Stimulated activated CD4-positive, alpha-beta T cell treated with anti-CD3 and anti-CD28 coated beads, Interleukin-1b, Interleukin-23, amount 100 ng/mL, for 24 hours (primary cell): ENCODE measurements at regions not wholly inside any gene's neighbourhood (a gene's known extent, or its start where the extent isn't known, plus 50 kb on each side); places are given as distances from the start of the nearest gene placed in this dataset.
"Not testable (repeated sequence)": the region's sequence is repeated elsewhere in the genome, so short reads cannot be mapped to it uniquely, and the experiment has no call there.

Source experiments
- DNase-seq, 4 experiments: peaks; one replicate each; pipeline ENCODE4 v3.0.0-alpha.2; 2020; ENCODE audit warnings: low read depth in 4 of 4, low spot score in 1 of 4

GRCh38 chr5:15384581-15384980 lies 115.4 kb upstream of the FBXL7 start:
- DNase-seq = no peak

GRCh38 chr5:15384176-15384575 lies 115.8 kb upstream of the FBXL7 start:
- no peak for DNase-seq

GRCh38 chr5:15383469-15383868 lies 116.5 kb upstream of the FBXL7 start:
- DNase-seq = no peak

- DNase-seq = no peak
These were observed 117.0 kb upstream of the FBXL7 start for GRCh38 chr5:15383021-15383420.

GRCh38 chr5:15377573-15378340 lies 122.2 kb upstream of the FBXL7 start:
- no peak for DNase-seq

- DNase-seq = no peak
These were observed 123.2 kb upstream of the FBXL7 start for GRCh38 chr5:15376803-15377202.

- no peak for DNase-seq
These were observed 123.9 kb upstream of the FBXL7 start for GRCh38 chr5:15376088-15376487.

- no peak for DNase-seq
These were observed 124.4 kb upstream of the FBXL7 start for GRCh38 chr5:15375559-15375958.

- DNase-seq = no peak
These were observed 125.1 kb upstream of the FBXL7 start for GRCh38 chr5:15374886-15375285.

GRCh38 chr5:15373151-15373550 lies 126.8 kb upstream of the FBXL7 start:
- DNase-seq = no peak

GRCh38 chr5:15371184-15371583 lies 128.8 kb upstream of the FBXL7 start:
- no peak for DNase-seq

- DNase-seq = no peak
These were observed 131.1 kb upstream of the FBXL7 start for GRCh38 chr5:15368835-15369234.

GRCh38 chr5:15367489-15367888 lies 132.5 kb upstream of the FBXL7 start:
- DNase-seq = no peak

- no peak for DNase-seq
These were observed 133.1 kb upstream of the FBXL7 start for GRCh38 chr5:15366676-15367391.

GRCh38 chr5:15365070-15365469 lies 134.9 kb upstream of the FBXL7 start:
- DNase-seq = no peak

GRCh38 chr5:15363601-15364000 lies 136.4 kb upstream of the FBXL7 start:
- no peak for DNase-seq

GRCh38 chr5:15357092-15357453 lies 142.9 kb upstream of the FBXL7 start:
- DNase-seq = not testable (repeated sequence)

GRCh38 chr5:15356308-15357091 lies 143.5 kb upstream of the FBXL7 start:
- DNase-seq = not testable (repeated sequence)

GRCh38 chr5:15354021-15354420 lies 146.0 kb upstream of the FBXL7 start:
- no peak for DNase-seq

GRCh38 chr5:15353086-15353645 lies 146.8 kb upstream of the FBXL7 start:
- no peak for DNase-seq

GRCh38 chr5:15350614-15351013 lies 149.4 kb upstream of the FBXL7 start:
- DNase-seq = no peak

GRCh38 chr5:15346738-15347137 lies 153.2 kb upstream of the FBXL7 start:
- DNase-seq = no peak
